Fibroblast of pulmonary artery (primary cell): ENCODE measurements at regions not wholly inside any gene's neighbourhood (a gene's known extent, or its start where the extent isn't known, plus 50 kb on each side); places are given as distances from the start of the nearest gene placed in this dataset.

Experiments used
- DNase-seq: peaks from one replicate; pipeline ENCODE4 v3.0.0-alpha.2; 2010; ENCODE audit warnings: low read depth
- H3K4me3 ChIP-seq: replicated peaks from 2 replicates; pipeline ENCODE4 v1.5.1; 2011; ENCODE audit warnings: low read depth, mild to moderate bottlenecking, control low read depth, low read length, moderate library complexity
- CTCF ChIP-seq: IDR thresholded peaks from 2 replicates; pipeline ENCODE4 v1.5.1; 2011; ENCODE audit warnings: mild to moderate bottlenecking, control low read depth, low read length, inconsistent platforms; ENCODE audit errors: missing control alignments

GRCh38 chr16:35516551-35516950 lies 2057.1 kb downstream of the TP53TG3F start:
- no peak overlapping the region for H3K4me3 ChIP-seq
- no peak for DNase-seq
- TF ChIP-seq CTCF, result no peak

GRCh38 chr16:35516971-35517370 lies 2057.6 kb downstream of the TP53TG3F start:
- H3K4me3 ChIP-seq, result no peak overlapping the region
- DNase-seq, result no peak
- no peak for TF ChIP-seq CTCF

GRCh38 chr16:35523991-35524390 lies 2064.6 kb downstream of the TP53TG3F start:
- H3K4me3 ChIP-seq, result no peak overlapping the region
- no peak for DNase-seq
- no peak for TF ChIP-seq CTCF

- no peak for DNase-seq
- TF ChIP-seq CTCF, result no peak
- no peak overlapping the region for H3K4me3 ChIP-seq
Measured at GRCh38 chr16:35525979-35526590, 2066.7 kb downstream of the TP53TG3F start.

- no peak for DNase-seq
- H3K4me3 ChIP-seq, result no peak overlapping the region
- TF ChIP-seq CTCF, result no peak
Measured at GRCh38 chr16:35532576-35532975, 2073.2 kb downstream of the TP53TG3F start.

- no peak overlapping the region for H3K4me3 ChIP-seq
- no peak for DNase-seq
- TF ChIP-seq CTCF, result no peak
Measured at GRCh38 chr16:35533683-35534082, 2074.3 kb downstream of the TP53TG3F start.

GRCh38 chr16:35543486-35543885 lies 2084.1 kb downstream of the TP53TG3F start:
- TF ChIP-seq CTCF, result no peak
- DNase-seq, result no peak
- H3K4me3 ChIP-seq, result no peak overlapping the region
